Prostate gland (tissue), 2 donors: ENCODE measurements at regions not wholly inside any gene's neighbourhood (a gene's known extent, or its start where the extent isn't known, plus 50 kb on each side); places are given as distances from the start of the nearest gene placed in this dataset.

Experiments
- DNase-seq: peaks from one replicate; pipeline ENCODE4 v3.0.0-alpha.2; 2019; ENCODE audit warnings: low spot score
- H3K27ac ChIP-seq, 2 donors: fragments of 200-600 bp; sonication (generic); 2 replicates each; pipeline ENCODE4 v1.5.1; 2017 to 2019
- H3K27me3 ChIP-seq: fragments of 200-600 bp; sonication (generic); replicated peaks from 2 replicates; pipeline ENCODE4 v1.5.1; 2019; ENCODE audit not compliant: insufficient read depth
- H3K36me3 ChIP-seq, 2 donors: fragments of 200-600 bp; sonication (generic); 1 replicate in 1 of 2; 2 replicates in 1 of 2; pipeline versions ENCODE4 v1.5.1 to v1.8.1; 2017 to 2019
- H3K4me1 ChIP-seq: fragments of 200-600 bp; sonication (generic); replicated peaks from 2 replicates; pipeline ENCODE4 v1.5.1; 2019
- H3K4me3 ChIP-seq, 2 donors: fragments of 200-600 bp; sonication (generic); 2 replicates each; pipeline ENCODE4 v1.5.1; 2017 to 2019
- H3K9me3 ChIP-seq: fragments of 200-600 bp; sonication (generic); 2 replicates; pipeline ENCODE4 v1.5.1; 2017
- POLR2A ChIP-seq: fragments of 450-650 bp; IDR thresholded peaks from one replicate; pipeline ENCODE4 v1.6.1; 2016; ENCODE audit warnings: antibody characterized with exemption, mild to moderate bottlenecking
- POLR2AphosphoS5 ChIP-seq: sonication (generic); formaldehyde crosslinking; IDR thresholded peaks from one replicate; pipeline ENCODE4 v1.6.1; 2017; ENCODE audit warnings: antibody characterized with exemption
- WGBS: methylation state at CpG from one replicate; pipeline ENCODE4 v1.1.5; 2018; 5-methylcytosine and 5-hydroxymethylcytosine counted together
- intact Hi-C: fragments of 100-400 bp; cut with DNase I; formaldehyde crosslinking; loops from one replicate; pipeline ENCODE4 v1.14.2; 2022
- TF ChIP-seq, protein P1 (sequence below), 4 experiments: fragments of 200-600 bp in 2 of 4; fragments of 450-650 bp in 2 of 4; sonication (generic) in 2 of 4; IDR thresholded peaks; 1 replicate in 3 of 4; 2 replicates in 1 of 4; pipeline ENCODE4 v1.5.1; 2016 to 2019; ENCODE audit warnings: antibody characterized with exemption in 4 of 4, mild to moderate bottlenecking in 2 of 4, moderate library complexity in 2 of 4

DNA sequence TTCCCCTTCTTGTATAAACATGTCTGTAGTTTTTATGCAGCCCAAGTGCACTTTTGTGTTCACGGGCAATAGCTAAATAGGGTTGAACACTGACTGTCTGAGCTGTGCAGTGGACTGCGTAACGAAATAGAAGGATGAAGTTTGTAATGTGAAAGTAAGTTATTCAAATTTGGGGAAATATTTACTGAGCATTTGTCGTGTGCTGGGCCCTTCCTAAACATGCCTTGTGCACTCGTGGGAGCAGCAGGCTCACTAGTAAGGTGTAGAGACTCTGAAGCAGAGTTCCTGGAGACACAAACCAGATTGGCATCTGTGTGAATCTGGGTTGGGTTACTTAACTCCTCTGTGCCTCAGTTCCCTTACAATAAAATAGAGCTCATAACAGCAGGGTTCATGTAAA lies 51.7 kb upstream of the C1QTNF7 start:
- intact Hi-C loops = no loop called here
- Histone ChIP-seq H3K27me3 (no peaks in the 10 kb centered on the region), H3K4me1 (peaks cover 4% of the 10 kb centered on the region), H3K36me3 (no peaks in the 10 kb centered on the region), H3K4me3 (no peak overlapping the region), H3K9me3 (no peaks in the 10 kb centered on the region), H3K27ac (peak overlapping the region; percentile 49 to 65)
- TF ChIP-seq POLR2A (no peak), POLR2AphosphoS5 (peak; percentile 40)
- DNase-seq = no peak
- 16% methylated on average over 5 of the region's 5 CpGs for WGBS

DNA sequence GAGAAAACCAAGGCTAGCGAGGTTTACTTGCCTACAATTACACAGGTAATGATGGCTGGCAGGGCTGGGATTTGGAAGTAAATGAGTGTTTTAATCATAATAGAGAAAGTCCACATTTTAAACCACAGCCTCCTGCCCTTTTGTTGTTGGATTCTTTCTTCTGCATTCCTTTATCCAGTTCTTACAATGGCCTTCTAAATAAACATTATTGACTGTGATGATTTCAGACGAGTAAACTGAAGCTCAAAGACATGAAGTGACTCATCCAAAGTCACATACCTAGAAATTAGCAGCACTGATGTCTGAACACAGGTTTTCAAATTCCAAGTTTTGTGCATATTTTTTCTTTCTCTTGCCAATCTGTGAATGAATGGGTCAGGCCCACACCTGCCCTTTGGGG lies 51.2 kb upstream of the C1QTNF7 start:
- WGBS = 57% methylated on average over 2 of the region's 2 CpGs
- no peak for TF ChIP-seq POLR2A
- TF ChIP-seq POLR2AphosphoS5 = no peak
- TF ChIP-seq, protein P1, sequence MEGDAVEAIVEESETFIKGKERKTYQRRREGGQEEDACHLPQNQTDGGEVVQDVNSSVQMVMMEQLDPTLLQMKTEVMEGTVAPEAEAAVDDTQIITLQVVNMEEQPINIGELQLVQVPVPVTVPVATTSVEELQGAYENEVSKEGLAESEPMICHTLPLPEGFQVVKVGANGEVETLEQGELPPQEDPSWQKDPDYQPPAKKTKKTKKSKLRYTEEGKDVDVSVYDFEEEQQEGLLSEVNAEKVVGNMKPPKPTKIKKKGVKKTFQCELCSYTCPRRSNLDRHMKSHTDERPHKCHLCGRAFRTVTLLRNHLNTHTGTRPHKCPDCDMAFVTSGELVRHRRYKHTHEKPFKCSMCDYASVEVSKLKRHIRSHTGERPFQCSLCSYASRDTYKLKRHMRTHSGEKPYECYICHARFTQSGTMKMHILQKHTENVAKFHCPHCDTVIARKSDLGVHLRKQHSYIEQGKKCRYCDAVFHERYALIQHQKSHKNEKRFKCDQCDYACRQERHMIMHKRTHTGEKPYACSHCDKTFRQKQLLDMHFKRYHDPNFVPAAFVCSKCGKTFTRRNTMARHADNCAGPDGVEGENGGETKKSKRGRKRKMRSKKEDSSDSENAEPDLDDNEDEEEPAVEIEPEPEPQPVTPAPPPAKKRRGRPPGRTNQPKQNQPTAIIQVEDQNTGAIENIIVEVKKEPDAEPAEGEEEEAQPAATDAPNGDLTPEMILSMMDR (IDR thresholded peaks at IDR 0.05) = no peak

More for the DNA sequence above, 51.2 kb upstream of the C1QTNF7 start:
- intact Hi-C loops = no loop called here
- Histone ChIP-seq H3K4me1 (peaks cover 4% of the 10 kb centered on the region), H3K4me3 (no peak overlapping the region), H3K27ac (peak overlapping the region; percentile 49 to 65), H3K9me3 (no peaks in the 10 kb centered on the region), H3K27me3 (no peaks in the 10 kb centered on the region), H3K36me3 (no peaks in the 10 kb centered on the region)
- no peak for DNase-seq
